HAP-1 (cell line): ENCODE measurements at regions not wholly inside any gene's neighbourhood (a gene's known extent, or its start where the extent isn't known, plus 50 kb on each side); places are given as distances from the start of the nearest gene placed in this dataset.

Source experiments
- DNase-seq, 2 experiments: peaks; one replicate each; pipeline ENCODE4 v3.0.0-alpha.2; 2016 to 2020; ENCODE audit warnings: low spot score in 2 of 2
- H3K27me3 ChIP-seq: fragments of 250-450 bp; sonication (Bioruptor Pico); 2 replicates; pipeline ENCODE4 v1.5.1; 2020; ENCODE audit warnings: low read depth, mild to moderate bottlenecking, moderate library complexity
- H3K36me3 ChIP-seq: fragments of 250-450 bp; sonication (Bioruptor Pico); replicated peaks from 2 replicates; pipeline ENCODE4 v1.5.1; 2020; ENCODE audit warnings: mild to moderate bottlenecking
- H3K4me1 ChIP-seq: fragments of 250-450 bp; sonication (Bioruptor Pico); 2 replicates; pipeline ENCODE4 v1.5.1; 2020; ENCODE audit warnings: mild to moderate bottlenecking
- H3K4me3 ChIP-seq: fragments of 250-450 bp; sonication (Bioruptor Pico); 2 replicates; pipeline ENCODE4 v1.5.1; 2020; ENCODE audit warnings: mild to moderate bottlenecking, moderate library complexity
- H3K9me3 ChIP-seq: fragments of 250-450 bp; sonication (Bioruptor Pico); 2 replicates; pipeline ENCODE4 v1.5.1; 2020; ENCODE audit warnings: mild to moderate bottlenecking, moderate library complexity
- in situ Hi-C: fragments of 300-500 bp; cut with MboI; formaldehyde crosslinking; loops from 3 replicates; pipeline ENCODE4 v1.14.3; 2020; ENCODE audit warnings: low sequenced_read_pairs, inconsistent platforms, mixed read lengths

DNA sequence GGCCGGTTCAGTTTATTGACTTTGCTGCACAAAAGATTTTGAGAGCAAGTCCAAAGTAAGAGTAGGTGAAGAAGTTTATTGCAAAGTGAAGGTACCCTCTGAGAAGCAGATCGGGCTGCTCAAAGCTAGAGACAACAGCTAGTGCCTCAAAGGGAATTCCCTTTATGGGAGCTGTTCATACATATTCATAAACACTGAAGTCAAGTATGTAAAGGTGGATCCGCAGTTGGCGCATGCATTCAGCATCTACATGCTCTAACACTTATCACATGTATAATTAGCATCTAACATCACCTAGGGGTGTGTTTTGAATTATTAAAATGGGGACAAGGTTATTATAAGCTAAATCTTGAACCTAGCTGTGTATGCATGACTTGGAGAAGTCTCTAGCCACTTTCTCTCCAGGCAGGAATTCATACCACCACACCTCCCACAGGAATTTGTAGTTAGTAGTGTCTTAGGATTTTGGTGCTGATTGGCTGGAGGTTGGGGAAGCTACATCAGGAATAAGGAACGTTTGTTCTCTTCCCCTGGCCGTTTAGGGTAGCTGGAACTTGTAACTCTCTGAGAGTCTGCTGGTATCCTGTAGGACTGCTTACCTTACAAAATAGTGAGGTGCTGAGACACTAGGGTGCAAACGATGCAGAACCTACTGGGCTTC, 1633.9 kb downstream of the GRIK2 start:
- H3K27me3 ChIP-seq, result no peaks in the 10 kb centered on the region
- no peaks in the 10 kb centered on the region for H3K4me1 ChIP-seq
- H3K36me3 ChIP-seq, result no peaks in the 10 kb centered on the region
- H3K9me3 ChIP-seq, result no peaks in the 10 kb centered on the region
- in situ Hi-C loops, result no loop called here
- no peak for DNase-seq
- H3K4me3 ChIP-seq, result no peak overlapping the region

DNA sequence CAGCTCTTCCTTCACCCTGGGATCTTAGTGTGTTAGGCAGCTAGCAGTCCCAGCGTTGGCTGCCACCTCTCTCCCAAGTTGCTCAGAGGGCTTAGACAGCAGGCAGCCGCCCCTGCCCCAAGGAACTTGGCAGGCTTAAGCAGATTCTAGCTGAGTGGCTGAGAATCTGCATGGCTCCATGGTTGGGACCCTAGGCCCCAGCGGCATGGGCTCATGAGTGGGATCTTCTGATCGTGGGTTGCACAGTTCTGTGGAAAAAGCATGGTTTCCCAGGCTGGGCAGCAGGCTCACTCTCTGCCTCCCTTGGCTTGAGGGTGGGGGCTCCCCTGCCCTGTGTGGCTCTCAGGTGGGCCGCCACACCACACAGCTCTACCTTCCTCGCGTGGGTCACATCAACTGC, 1624.9 kb downstream of the GRIK2 start:
- Histone ChIP-seq H3K27me3 (no peaks in the 10 kb centered on the region), H3K36me3 (no peaks in the 10 kb centered on the region), H3K4me3 (no peak overlapping the region), H3K9me3 (no peaks in the 10 kb centered on the region), H3K4me1 (no peaks in the 10 kb centered on the region)
- in situ Hi-C loops, result no loop called here
- DNase-seq, result no peak

GRCh38 chr6:103017878-103018277, 1624.4 kb downstream of the GRIK2 start:
- no peaks in the 10 kb centered on the region for H3K9me3 ChIP-seq
- H3K27me3 ChIP-seq, result no peaks in the 10 kb centered on the region
- H3K4me1 ChIP-seq, result no peaks in the 10 kb centered on the region
- in situ Hi-C loops, result no loop called here
- DNase-seq, result no peak
- no peak overlapping the region for H3K4me3 ChIP-seq
- no peaks in the 10 kb centered on the region for H3K36me3 ChIP-seq

DNA sequence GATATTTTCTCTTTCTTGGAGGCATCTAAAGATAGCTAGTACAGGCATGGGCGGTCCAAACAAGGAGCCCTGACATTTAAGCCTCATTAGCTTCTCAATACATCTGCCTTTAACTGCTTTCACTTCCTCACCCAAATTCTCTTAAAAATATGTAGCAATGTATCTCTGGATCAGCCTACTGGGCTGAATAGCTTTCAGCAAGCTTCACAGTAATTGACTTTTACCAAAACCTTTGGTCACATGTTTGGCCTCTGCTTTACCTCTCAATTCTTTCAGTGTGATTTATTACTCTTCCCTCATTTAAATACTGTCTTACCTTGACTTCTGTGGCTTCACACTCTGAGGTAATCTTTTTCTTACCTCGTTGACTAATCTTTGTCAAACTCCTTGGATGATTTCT, 1618.1 kb downstream of the GRIK2 start:
- Histone ChIP-seq H3K4me1 (no peaks in the 10 kb centered on the region), H3K36me3 (no peaks in the 10 kb centered on the region), H3K27me3 (no peaks in the 10 kb centered on the region), H3K4me3 (no peak overlapping the region), H3K9me3 (no peaks in the 10 kb centered on the region)
- in situ Hi-C loops, result no loop called here
- DNase-seq, result no peak

DNA sequence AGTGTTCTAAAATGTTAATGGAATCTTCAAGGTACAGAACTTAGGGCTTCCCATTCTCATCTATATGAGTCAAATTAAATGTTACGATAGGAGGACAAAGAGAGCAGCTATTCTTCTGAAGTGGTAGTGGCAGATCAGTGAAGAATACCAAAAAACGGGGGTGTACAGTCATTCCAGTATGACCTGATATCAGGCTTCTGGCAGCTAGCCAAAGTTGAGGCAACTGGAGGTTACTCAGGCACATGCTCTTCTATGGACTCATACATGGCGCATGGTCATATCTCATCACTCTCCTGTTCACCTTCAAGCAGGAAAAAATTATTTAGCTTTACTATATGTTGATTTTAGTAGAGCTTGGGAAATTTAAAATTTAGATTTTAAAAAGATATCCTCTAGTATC, 1608.8 kb downstream of the GRIK2 start:
- no peak for DNase-seq
- Histone ChIP-seq H3K36me3 (no peaks in the 10 kb centered on the region), H3K4me1 (no peaks in the 10 kb centered on the region), H3K9me3 (no peaks in the 10 kb centered on the region), H3K4me3 (no peak overlapping the region), H3K27me3 (no peaks in the 10 kb centered on the region)
- in situ Hi-C loops, result no loop called here

GRCh38 chr6:103001724-103002123, 1608.2 kb downstream of the GRIK2 start:
- H3K36me3 ChIP-seq, result no peaks in the 10 kb centered on the region
- no peak overlapping the region for H3K4me3 ChIP-seq
- DNase-seq, result no peak
- in situ Hi-C loops, result no loop called here
- H3K4me1 ChIP-seq, result no peaks in the 10 kb centered on the region
- no peaks in the 10 kb centered on the region for H3K9me3 ChIP-seq
- H3K27me3 ChIP-seq, result no peaks in the 10 kb centered on the region

- DNase-seq, result no peak
- Histone ChIP-seq H3K4me1 (no peaks in the 10 kb centered on the region), H3K4me3 (no peak overlapping the region), H3K27me3 (no peaks in the 10 kb centered on the region), H3K36me3 (no peaks in the 10 kb centered on the region), H3K9me3 (no peaks in the 10 kb centered on the region)
- in situ Hi-C loops, result no loop called here
These were observed 1607.2 kb downstream of the GRIK2 start for GRCh38 chr6:103000688-103001087.

DNA sequence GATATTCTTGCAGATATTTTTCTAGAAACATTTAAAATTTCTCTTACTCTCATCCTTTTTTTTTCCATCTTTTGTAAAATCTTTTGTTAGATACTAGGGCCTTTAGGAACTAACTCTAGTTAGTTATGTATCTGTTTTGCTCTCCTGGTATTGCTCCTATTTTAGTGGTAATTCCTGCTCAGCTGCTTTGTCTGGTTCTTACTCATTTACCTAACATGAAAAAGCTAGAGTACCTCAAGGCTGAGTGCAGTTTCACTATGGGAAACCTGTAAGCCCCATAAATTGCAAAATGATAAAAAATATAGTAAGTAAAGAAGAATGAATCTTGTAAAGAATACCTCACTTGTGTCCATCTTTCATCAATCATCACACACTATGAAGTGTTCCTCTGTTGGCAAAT, 1602.0 kb downstream of the GRIK2 start:
- Histone ChIP-seq H3K4me3 (no peak overlapping the region), H3K4me1 (no peaks in the 10 kb centered on the region), H3K9me3 (no peaks in the 10 kb centered on the region), H3K27me3 (no peaks in the 10 kb centered on the region), H3K36me3 (no peaks in the 10 kb centered on the region)
- in situ Hi-C loops, result no loop called here
- no peak for DNase-seq

- Histone ChIP-seq H3K4me1 (no peaks in the 10 kb centered on the region), H3K27me3 (no peaks in the 10 kb centered on the region), H3K9me3 (no peaks in the 10 kb centered on the region), H3K4me3 (no peak overlapping the region), H3K36me3 (no peaks in the 10 kb centered on the region)
- in situ Hi-C loops, result no loop called here
- no peak for DNase-seq
These were observed 1601.4 kb downstream of the GRIK2 start for GRCh38 chr6:102994866-102995265.

- no peaks in the 10 kb centered on the region for H3K9me3 ChIP-seq
- DNase-seq, result no peak
- in situ Hi-C loops, result no loop called here
- no peaks in the 10 kb centered on the region for H3K27me3 ChIP-seq
- no peaks in the 10 kb centered on the region for H3K36me3 ChIP-seq
- H3K4me1 ChIP-seq, result no peaks in the 10 kb centered on the region
- H3K4me3 ChIP-seq, result no peak overlapping the region
These were observed 1592.6 kb downstream of the GRIK2 start for GRCh38 chr6:102986086-102986485.

GRCh38 chr6:102984357-102984756, 1590.8 kb downstream of the GRIK2 start:
- H3K4me1 ChIP-seq, result no peaks in the 10 kb centered on the region
- H3K9me3 ChIP-seq, result no peaks in the 10 kb centered on the region
- in situ Hi-C loops, result no loop called here
- no peaks in the 10 kb centered on the region for H3K36me3 ChIP-seq
- H3K4me3 ChIP-seq, result no peak overlapping the region
- DNase-seq, result no peak
- no peaks in the 10 kb centered on the region for H3K27me3 ChIP-seq

DNA sequence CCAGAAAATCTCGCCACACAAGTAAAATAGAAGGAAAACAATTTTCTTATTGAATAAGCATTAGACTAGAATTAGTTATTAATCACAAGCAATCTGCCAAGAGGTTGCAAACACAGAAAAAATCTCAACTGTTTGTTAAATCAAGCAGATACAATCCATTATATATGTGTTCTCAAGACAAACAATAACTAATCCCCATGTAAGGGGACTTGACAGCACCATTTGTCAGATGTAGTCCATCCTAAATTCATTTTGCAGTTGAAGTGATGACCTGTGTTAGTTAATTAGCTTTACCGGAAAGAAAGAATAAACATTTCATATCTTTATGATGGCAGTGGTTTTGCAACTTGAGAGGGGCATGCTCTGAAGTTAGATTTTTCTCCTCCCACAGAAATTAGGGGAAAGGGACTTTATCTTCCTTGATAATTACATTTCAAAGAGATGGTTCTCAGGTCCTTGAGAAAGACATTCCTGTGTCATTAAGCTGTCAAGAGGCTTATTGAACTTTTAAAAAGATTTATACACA, 1588.0 kb downstream of the GRIK2 start:
- Histone ChIP-seq H3K27me3 (no peaks in the 10 kb centered on the region), H3K4me3 (no peak overlapping the region), H3K9me3 (no peaks in the 10 kb centered on the region), H3K36me3 (no peaks in the 10 kb centered on the region), H3K4me1 (no peaks in the 10 kb centered on the region)
- no peak for DNase-seq
- in situ Hi-C loops, result no loop called here

DNA sequence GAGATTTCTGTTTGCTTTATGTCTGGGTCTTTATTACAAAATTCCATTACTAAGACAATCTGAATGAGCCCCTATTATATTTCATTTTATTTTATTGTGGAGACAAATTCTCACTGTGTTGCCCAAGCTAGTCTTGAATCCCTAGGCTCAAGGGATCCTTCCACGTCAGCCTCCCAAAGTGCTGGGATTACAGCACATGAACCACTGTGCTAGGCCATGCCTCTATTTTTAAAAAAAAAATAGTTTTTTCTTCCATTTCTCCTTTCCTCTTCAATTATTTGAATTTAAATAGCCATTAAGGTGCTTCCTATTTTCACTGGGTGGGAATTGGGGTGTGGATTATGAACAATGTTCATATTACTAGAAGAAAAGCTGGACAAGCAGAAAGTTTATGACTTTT, 1587.4 kb downstream of the GRIK2 start:
- Histone ChIP-seq H3K9me3 (no peaks in the 10 kb centered on the region), H3K27me3 (no peaks in the 10 kb centered on the region), H3K36me3 (no peaks in the 10 kb centered on the region), H3K4me3 (no peak overlapping the region), H3K4me1 (no peaks in the 10 kb centered on the region)
- in situ Hi-C loops, result no loop called here
- DNase-seq, result no peak

DNA sequence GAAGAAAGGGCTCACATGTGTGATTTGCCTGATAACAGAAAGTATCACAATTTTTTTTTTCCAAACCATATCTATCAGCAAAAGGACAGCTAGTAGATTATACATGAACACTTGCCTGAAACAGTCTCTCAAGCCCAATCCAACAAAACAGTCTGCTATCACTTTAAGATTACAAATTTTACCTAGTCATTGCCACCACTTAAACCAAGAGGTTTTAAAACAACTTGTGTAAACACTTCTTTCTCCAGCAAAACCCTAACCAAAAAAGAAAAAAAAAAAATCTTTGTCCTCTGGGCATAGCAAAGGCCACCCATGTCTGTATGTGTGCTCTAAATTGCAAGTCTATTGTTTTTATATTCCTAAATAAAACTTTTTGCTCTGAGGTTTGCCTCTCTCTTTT, 1568.4 kb downstream of the GRIK2 start:
- peaks cover 11% of the 10 kb centered on the region for H3K27me3 ChIP-seq
- no peaks in the 10 kb centered on the region for H3K9me3 ChIP-seq
- no peaks in the 10 kb centered on the region for H3K36me3 ChIP-seq
- DNase-seq, result no peak
- H3K4me3 ChIP-seq, result no peak overlapping the region
- H3K4me1 ChIP-seq, result no peaks in the 10 kb centered on the region
- in situ Hi-C loops, result no loop called here

GRCh38 chr6:102950967-102951366, 1557.5 kb downstream of the GRIK2 start:
- no peaks in the 10 kb centered on the region for H3K36me3 ChIP-seq
- DNase-seq, result no peak

More at GRCh38 chr6:102950967-102951366, 1557.5 kb downstream of the GRIK2 start:
- no peaks in the 10 kb centered on the region for H3K9me3 ChIP-seq
- H3K4me3 ChIP-seq, result no peak overlapping the region
- in situ Hi-C loops, result no loop called here
- 0 out of 2 replicates have a peak, but pooled peaks cover 3% of the 10 kb centered on the region for H3K27me3 ChIP-seq
- no peaks in the 10 kb centered on the region for H3K4me1 ChIP-seq
